ENCODE measurements at regions not wholly inside any gene's neighbourhood (a gene's known extent, or its start where the extent isn't known, plus 50 kb on each side); places are given as distances from the start of the nearest gene placed in this dataset.

GRCh38 chr5:20469390-20469789 is 481.4 kb upstream of the CDH18 start:
- H3K27ac ChIP-seq (ENCODE audit: low read depth in 1 of 2, low read length in 2 of 2) = no peak overlapping the region
- POLR2A ChIA-PET = no interaction called here
- no peaks in the 10 kb centered on the region for H3K4me1 Mint-ChIP-seq (ENCODE audit: low read depth)
- no peak for ATAC-seq (ENCODE audit: poor library complexity)
- no peak for DNase-seq
- TF ChIP-seq CTCF (IDR thresholded peaks at IDR 0.05) = no peak
- H3K36me3 Mint-ChIP-seq (ENCODE audit: low read depth) = no peaks in the 10 kb centered on the region
- H3K36me3 ChIP-seq (ENCODE audit: insufficient read depth, low read length) = no peaks in the 10 kb centered on the region
- intact Hi-C loops (cut with DNase I, micrococcal nuclease) = no loop called here
- H3K4me3 Mint-ChIP-seq = no peak overlapping the region
- CTCF ChIA-PET = no interaction called here
- peaks cover 7% of the 10 kb centered on the region for H3K9me3 Mint-ChIP-seq
- H3K27me3 Mint-ChIP-seq = no peaks in the 10 kb centered on the region
- H3K27me3 ChIP-seq (ENCODE audit: control insufficient read depth in 1 of 2, insufficient read depth in 2 of 2, low read length in 2 of 2) = no peaks in the 10 kb centered on the region
- no peak overlapping the region for H3K4me3 ChIP-seq (ENCODE audit: low read length)
- H3K4me1 ChIP-seq (ENCODE audit: insufficient read depth, low read length) = no peaks in the 10 kb centered on the region
- H3K27ac Mint-ChIP-seq = no peak overlapping the region
- peaks cover under 1 to 5% of the 10 kb centered on the region in 2 experiments for H3K9me3 ChIP-seq (ENCODE audit: control insufficient read depth in 1 of 2, insufficient read depth in 1 of 2, low read length in 2 of 2)

- ChIA-PET POLR2A (no interaction called here), CTCF (no interaction called here)
- Mint-ChIP-seq H3K4me1 (ENCODE audit: low read depth) (no peaks in the 10 kb centered on the region), H3K27me3 (no peaks in the 10 kb centered on the region), H3K36me3 (ENCODE audit: low read depth) (no peaks in the 10 kb centered on the region), H3K9me3 (peaks cover 13% of the 10 kb centered on the region), H3K27ac (no peak overlapping the region), H3K4me3 (no peak overlapping the region)
- no peaks in the 10 kb centered on the region for H3K36me3 ChIP-seq (ENCODE audit: insufficient read depth, low read length)
- no peaks in the 10 kb centered on the region for H3K4me1 ChIP-seq (ENCODE audit: insufficient read depth, low read length)
- H3K4me3 ChIP-seq (ENCODE audit: low read length) = no peak overlapping the region
- ATAC-seq (ENCODE audit: poor library complexity) = no peak
- no peaks in the 10 kb centered on the region for H3K27me3 ChIP-seq (ENCODE audit: control insufficient read depth in 1 of 2, insufficient read depth in 2 of 2, low read length in 2 of 2)
- intact Hi-C loops (cut with DNase I, micrococcal nuclease) = no loop called here
- no peak for TF ChIP-seq CTCF (IDR thresholded peaks at IDR 0.05)
- no peak for DNase-seq
- peaks cover 0 to 3% of the 10 kb centered on the region in 2 experiments for H3K9me3 ChIP-seq (ENCODE audit: control insufficient read depth in 1 of 2, insufficient read depth in 1 of 2, low read length in 2 of 2)
- H3K27ac ChIP-seq (ENCODE audit: low read depth in 1 of 2, low read length in 2 of 2) = no peak overlapping the region
Measured at GRCh38 chr5:20466512-20466911, 478.5 kb upstream of the CDH18 start.

- TF ChIP-seq CTCF (IDR thresholded peaks at IDR 0.05) = no peak
- intact Hi-C loops (cut with DNase I, micrococcal nuclease) = no loop called here
- Histone ChIP-seq H3K4me3 (ENCODE audit: low read length) (no peak overlapping the region), H3K9me3 (ENCODE audit: control insufficient read depth in 1 of 2, insufficient read depth in 1 of 2, low read length in 2 of 2) (peaks cover 0 to 2% of the 10 kb centered on the region in 2 experiments), H3K36me3 (ENCODE audit: insufficient read depth, low read length) (no peaks in the 10 kb centered on the region), H3K4me1 (ENCODE audit: insufficient read depth, low read length) (no peaks in the 10 kb centered on the region), H3K27ac (ENCODE audit: low read depth in 1 of 2, low read length in 2 of 2) (no peak overlapping the region), H3K27me3 (ENCODE audit: control insufficient read depth in 1 of 2, insufficient read depth in 2 of 2, low read length in 2 of 2) (no peaks in the 10 kb centered on the region)
- DNase-seq (no peak), ATAC-seq (ENCODE audit: poor library complexity) (no peak)
- ChIA-PET CTCF (no interaction called here), POLR2A (no interaction called here)
- Mint-ChIP-seq H3K4me1 (ENCODE audit: low read depth) (no peaks in the 10 kb centered on the region), H3K27ac (no peak overlapping the region), H3K4me3 (no peak overlapping the region), H3K36me3 (ENCODE audit: low read depth) (no peaks in the 10 kb centered on the region), H3K27me3 (no peaks in the 10 kb centered on the region), H3K9me3 (peaks cover 12% of the 10 kb centered on the region)
Measured at GRCh38 chr5:20463206-20463605, 475.2 kb upstream of the CDH18 start.
